Heart left ventricle (tissue), 16 donors: ENCODE measurements at regions not wholly inside any gene's neighbourhood (a gene's known extent, or its start where the extent isn't known, plus 50 kb on each side); places are given as distances from the start of the nearest gene placed in this dataset.
A peak's percentile ranks its signal among the peaks of the same experiment; 100 is the strongest.

ENCODE experiments used
- ATAC-seq, 4 donors: fragments of 200-7000 bp; cut with Tn5 transposase; one replicate each; pipeline ENCODE4 v1.9.1; 2020 to 2022; ENCODE audit warnings: moderate library complexity in 4 of 4, mild to moderate bottlenecking in 3 of 4, moderate number of reproducible peaks in 1 of 4
- DNase-seq, 5 donors: peaks; one replicate each; pipeline ENCODE4 v3.0.0-alpha.2; 2020
- H3K27ac ChIP-seq, 12 donors: fragments of 200-600 bp; sonication (generic) in 4 of 12; one replicate each; pipeline versions ENCODE4 v1.5.0 to v1.8.0; 2016 to 2022; ENCODE audit warnings: mild to moderate bottlenecking in 2 of 12
- H3K27me3 ChIP-seq, 9 donors: fragments of 200-600 bp; sonication (generic) in 2 of 9; one replicate each; pipeline versions ENCODE4 v1.5.1 to v1.8.0; 2016 to 2022; ENCODE audit warnings: mild to moderate bottlenecking in 3 of 9
- H3K36me3 ChIP-seq, 9 donors: fragments of 200-600 bp; sonication (generic) in 2 of 9; one replicate each; pipeline versions ENCODE4 v1.5.0 to v1.8.0; 2018 to 2022; ENCODE audit warnings: mild to moderate bottlenecking in 2 of 9
- H3K4me1 ChIP-seq, 12 donors: fragments of 200-600 bp; sonication (generic) in 4 of 12; one replicate each; pipeline versions ENCODE4 v1.5.0 to v1.8.0; 2016 to 2022; ENCODE audit warnings: mild to moderate bottlenecking in 3 of 12
- H3K4me3 ChIP-seq, 12 donors: fragments of 200-600 bp; sonication (generic) in 4 of 12; one replicate each; pipeline versions ENCODE4 v1.5.0 to v1.8.0; 2017 to 2022; ENCODE audit warnings: mild to moderate bottlenecking in 9 of 12, moderate library complexity in 4 of 12
- H3K9me3 ChIP-seq, 12 donors: fragments of 200-600 bp; sonication (generic) in 4 of 12; one replicate each; pipeline versions ENCODE4 v1.5.0 to v1.8.0; 2016 to 2022; ENCODE audit warnings: mild to moderate bottlenecking in 1 of 12
- POLR2A ChIP-seq, 2 donors: fragments of 450-650 bp; IDR thresholded peaks; one replicate each; pipeline ENCODE4 v1.6.1; 2017; ENCODE audit warnings: antibody characterized with exemption in 2 of 2, mild to moderate bottlenecking in 2 of 2, moderate library complexity in 2 of 2
- WGBS, 4 donors: extraction: QIAGEN DNeasy Blood & Tissue Kit in 2 of 4; methylation state at CpG; one replicate each; pipeline versions ENCODE4 v1.1.5 to v1.1.7; 2013 to 2018; 5-methylcytosine and 5-hydroxymethylcytosine counted together
- intact Hi-C, 10 donors: fragments of 100-400 bp; cut with DNase I; formaldehyde crosslinking; loops; one replicate each; pipeline versions ENCODE4 v1.11.1 to v1.14.2; 2022
- TF ChIP-seq, protein P1 (sequence below), 12 donors: fragments of 200-600 bp; sonication (generic) in 4 of 12; IDR thresholded peaks; one replicate each; pipeline versions ENCODE4 v1.5.0 to v1.8.0; 2018 to 2022; ENCODE audit warnings: antibody characterized with exemption in 12 of 12, mild to moderate bottlenecking in 5 of 12
- donor health status: ischemic (EF 13 %, LVEDD 7.1; RV severe dilation, severe dysfunction).
- donor health status: healthy with polysubstance abuse.
- donor health status: DM: no; HTN: yes; CAD: no.
- donor health status: DM: no; HTN: no; CAD: no.
- donor health status: ischemic (EF 25% LVEDD 6.9; RV normal size, moderate dysfunction).
- donor health status: ischemic (EF 25% LVEDD 5.7; RV mildly dilated, moderate dysfunction).
- donor health status: healthy.
- donor health status: DM: yes; HTN: yes; CAD: no.
- donor health status: ischemic (EF 35%, LVEDD 5.7; RV mildly dilated, moderate dysfunction).
- donor health status: nonischemic (EF 11% LVEDD 7.7; RV severe dilation, severe dysfunction).
- donor health status: DM: yes; HTN: yes; CAD: no.
- donor health status: PGD.
- donor health status: ischemic (EF 29% LVEDD 5.4; RV normal size, mild dysfunction).
- donor health status: nonischemic (EF 23%, LVEDD 6.1; RV moderate dilation, normal function).

GRCh38 chr10:4671451-4672145, 154.4 kb upstream of the AKR1E2 start:
- ATAC-seq = peak in 1 of 4 donors; percentile 48
- intact Hi-C loops = no loop called here

DNA sequence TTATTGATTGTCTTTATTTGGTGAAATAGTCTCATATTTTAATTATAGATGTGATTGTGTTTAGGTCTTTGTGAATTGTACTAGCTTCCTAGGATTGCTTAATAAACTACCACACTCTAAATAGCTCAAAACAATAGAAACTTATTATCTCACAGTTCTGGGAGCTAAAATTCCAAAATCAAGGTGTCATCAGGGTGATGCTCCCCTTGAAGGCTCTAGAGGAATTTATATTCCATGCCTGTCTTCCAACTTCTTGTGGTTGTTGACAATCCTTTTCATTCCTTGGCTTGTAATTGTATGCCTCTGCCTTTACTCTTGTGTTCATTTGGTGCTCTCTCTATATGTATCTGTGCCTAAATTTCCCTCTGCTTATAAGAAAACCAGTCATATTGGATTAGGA, 155.3 kb upstream of the AKR1E2 start:
- Histone ChIP-seq H3K4me1 (peaks cover 0 to 11% (median 0%) of the 10 kb centered on the region in 12 donors), H3K4me3 (no peak overlapping the region), H3K9me3 (peaks cover 0 to 11% (median 3%) of the 10 kb centered on the region in 12 donors), H3K27ac (peak overlapping the region in 8 of 12 donors; percentile 22 to 81 (median 55)), H3K36me3 (no peaks in the 10 kb centered on the region), H3K27me3 (no peaks in the 10 kb centered on the region)
- no peak for DNase-seq
- TF ChIP-seq, protein P1, sequence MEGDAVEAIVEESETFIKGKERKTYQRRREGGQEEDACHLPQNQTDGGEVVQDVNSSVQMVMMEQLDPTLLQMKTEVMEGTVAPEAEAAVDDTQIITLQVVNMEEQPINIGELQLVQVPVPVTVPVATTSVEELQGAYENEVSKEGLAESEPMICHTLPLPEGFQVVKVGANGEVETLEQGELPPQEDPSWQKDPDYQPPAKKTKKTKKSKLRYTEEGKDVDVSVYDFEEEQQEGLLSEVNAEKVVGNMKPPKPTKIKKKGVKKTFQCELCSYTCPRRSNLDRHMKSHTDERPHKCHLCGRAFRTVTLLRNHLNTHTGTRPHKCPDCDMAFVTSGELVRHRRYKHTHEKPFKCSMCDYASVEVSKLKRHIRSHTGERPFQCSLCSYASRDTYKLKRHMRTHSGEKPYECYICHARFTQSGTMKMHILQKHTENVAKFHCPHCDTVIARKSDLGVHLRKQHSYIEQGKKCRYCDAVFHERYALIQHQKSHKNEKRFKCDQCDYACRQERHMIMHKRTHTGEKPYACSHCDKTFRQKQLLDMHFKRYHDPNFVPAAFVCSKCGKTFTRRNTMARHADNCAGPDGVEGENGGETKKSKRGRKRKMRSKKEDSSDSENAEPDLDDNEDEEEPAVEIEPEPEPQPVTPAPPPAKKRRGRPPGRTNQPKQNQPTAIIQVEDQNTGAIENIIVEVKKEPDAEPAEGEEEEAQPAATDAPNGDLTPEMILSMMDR (IDR thresholded peaks at IDR 0.05) = no peak
- no peak for TF ChIP-seq POLR2A (IDR thresholded peaks at IDR 0.05)
- ATAC-seq = no peak
- intact Hi-C loops = no loop called here

More at GRCh38 chr10:4671451-4672145, 154.4 kb upstream of the AKR1E2 start:
- Histone ChIP-seq H3K4me3 (peak overlapping the region in 10 of 12 donors; percentile 7 to 43 (median 28)), H3K4me1 (peaks cover 0 to 11% (median 0%) of the 10 kb centered on the region in 12 donors), H3K9me3 (peaks cover 0 to 11% (median 3%) of the 10 kb centered on the region in 12 donors), H3K36me3 (no peaks in the 10 kb centered on the region), H3K27me3 (no peaks in the 10 kb centered on the region), H3K27ac (peak overlapping the region in 11 of 12 donors; percentile 8 to 81 (median 44))
- 68 to 90% (median 74%) methylated on average over 9 of the region's 9 CpGs for WGBS, 4 donors
- TF ChIP-seq POLR2A (IDR thresholded peaks at IDR 0.05) = peak in 1 of 2 donors; percentile 36
- TF ChIP-seq, protein P1 (IDR thresholded peaks at IDR 0.05) = no peak
- no peak for DNase-seq

- no peak for TF ChIP-seq POLR2A (IDR thresholded peaks at IDR 0.05)
- TF ChIP-seq, protein P1 (IDR thresholded peaks at IDR 0.05) = no peak
- H3K36me3 ChIP-seq = no peaks in the 10 kb centered on the region
- peaks cover 0 to 11% (median 3%) of the 10 kb centered on the region in 12 donors for H3K9me3 ChIP-seq
- intact Hi-C loops = loop anchor here in 4 of 10 donors (10.0 kb wide), 5 partner anchors 755 to 1475 kb away; partner anchors contain the start of gene KLF6 (in 1 of the 4)
- no peaks in the 10 kb centered on the region for H3K27me3 ChIP-seq
- H3K4me1 ChIP-seq = peaks cover 1 to 14% (median 6%) of the 10 kb centered on the region in 12 donors
- 93 to 100% (median 96%) methylated on average over 2 of the region's 2 CpGs for WGBS, 4 donors
- H3K27ac ChIP-seq = no peak overlapping the region
- DNase-seq (no peak), ATAC-seq (no peak)
- no peak overlapping the region for H3K4me3 ChIP-seq
Observed at GRCh38 chr10:4669585-4669984, 156.4 kb upstream of the AKR1E2 start.

DNA sequence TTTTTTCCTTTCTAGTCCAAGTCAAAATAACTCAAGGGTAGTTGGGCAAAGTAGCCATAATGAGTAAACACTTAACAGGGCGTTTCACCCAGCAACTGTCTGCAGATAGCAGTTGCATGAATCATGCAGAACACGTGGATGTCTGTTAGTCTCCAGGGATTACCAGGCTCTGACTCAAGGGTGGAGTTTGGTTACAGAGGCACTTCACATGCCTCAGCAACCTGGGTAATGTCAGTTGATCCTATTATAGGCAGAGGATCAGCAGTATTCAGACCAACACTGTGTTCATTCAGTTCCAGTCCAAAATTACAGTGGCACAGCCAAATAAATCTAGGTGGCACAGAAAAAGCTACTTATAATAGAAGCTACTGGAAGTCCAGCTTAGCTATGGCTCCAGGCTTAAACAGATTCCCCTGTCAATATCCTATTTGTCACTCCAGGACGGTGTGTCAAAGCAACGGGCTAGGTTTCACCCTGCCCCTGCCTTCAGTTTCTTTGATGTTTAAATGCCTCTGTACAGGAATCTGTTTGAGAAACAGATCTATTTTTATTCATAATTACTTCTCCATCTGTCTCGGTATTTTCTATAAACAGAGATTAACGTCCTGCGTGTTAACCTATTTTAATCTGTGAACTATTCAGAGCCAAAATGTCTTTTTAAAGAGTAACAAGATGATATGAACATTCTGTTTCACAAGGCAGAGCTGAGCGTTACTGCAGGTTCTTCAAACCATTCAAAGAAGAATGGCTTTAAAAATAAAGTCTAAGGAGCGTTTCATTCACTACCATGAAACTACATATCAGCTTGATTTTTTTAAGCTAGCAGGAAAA, 162.6 kb upstream of the AKR1E2 start:
- peaks cover 10 to 44% (median 34%) of the 10 kb centered on the region in 12 donors for H3K4me1 ChIP-seq
- peak overlapping the region in 6 of 12 donors; percentile 3 to 27 (median 10) for H3K4me3 ChIP-seq
- TF ChIP-seq, protein P1 (IDR thresholded peaks at IDR 0.05) = no peak
- peak in 1 of 2 donors; percentile 7 for TF ChIP-seq POLR2A (IDR thresholded peaks at IDR 0.05)
- 3 to 11% (median 8%) methylated on average over 9 of the region's 9 CpGs for whole genome bisulfite sequencing, 4 donors
- H3K27me3 ChIP-seq = no peaks in the 10 kb centered on the region
- ATAC-seq (peak; percentile 84 to 95 (median 92)), DNase-seq (peak in 4 of 5 donors; percentile 77 to 85 (median 80))
- no peaks in the 10 kb centered on the region for H3K36me3 ChIP-seq
- peaks cover 0 to 3% (median 0%) of the 10 kb centered on the region in 12 donors for H3K9me3 ChIP-seq
- intact Hi-C loops = loop anchor here in 9 of 10 donors (1.0 to 10.0 kb wide), 21 partner anchors 39 to 1469 kb away; partner anchors contain the start of gene KLF6 (in 3 of the 9)
- peak overlapping the region; percentile 88 to 99 (median 92) for H3K27ac ChIP-seq
